Fibroblast of lung (primary cell): ENCODE measurements at regions not wholly inside any gene's neighbourhood (a gene's known extent, or its start where the extent isn't known, plus 50 kb on each side); places are given as distances from the start of the nearest gene placed in this dataset.
A peak's percentile ranks its signal among the peaks of the same experiment; 100 is the strongest.

Experiments
- DNase-seq, 2 donors: peaks; one replicate each; pipeline versions ENCODE4 v3.0.0 to v3.0.0-alpha.2; 2010; ENCODE audit warnings: low read depth in 2 of 2
- H2AFZ ChIP-seq: 2 replicates; pipeline ENCODE4 v1.5.1; 2012; ENCODE audit warnings: low read length, control low read depth, inconsistent platforms
- H3K27ac ChIP-seq: 2 replicates; pipeline ENCODE4 v1.5.1; 2011; ENCODE audit warnings: low read length, control low read depth; ENCODE audit not compliant: insufficient read depth
- H3K27me3 ChIP-seq: 2 replicates; pipeline ENCODE4 v1.5.1; 2011; ENCODE audit warnings: mild to moderate bottlenecking, low read length; ENCODE audit not compliant: control insufficient read depth, insufficient read depth
- H3K36me3 ChIP-seq: 2 replicates; pipeline ENCODE4 v1.5.1; 2011; ENCODE audit warnings: low read length; ENCODE audit not compliant: control insufficient read depth, insufficient read depth
- H3K4me1 ChIP-seq: 2 replicates; pipeline ENCODE4 v1.5.1; 2011; ENCODE audit warnings: low read length; ENCODE audit not compliant: control insufficient read depth, insufficient read depth; ENCODE audit errors: extremely low read depth
- H3K4me2 ChIP-seq: 2 replicates; pipeline ENCODE4 v1.5.1; 2011; ENCODE audit warnings: low read length, control low read depth; ENCODE audit not compliant: insufficient read depth; ENCODE audit errors: extremely low read depth
- H3K4me3 ChIP-seq, 4 experiments: fragments of 200-600 bp in 1 of 4; sonication (generic) in 1 of 4; replicated peaks in 1 of 4; 2 replicates each; pipeline ENCODE4 v1.5.1; 2011 to 2016; ENCODE audit warnings: low read length in 4 of 4, low read depth in 3 of 4, mild to moderate bottlenecking in 3 of 4, control low read depth in 2 of 4, inconsistent platforms in 1 of 4, mixed read lengths in 1 of 4; ENCODE audit not compliant: insufficient read depth in 1 of 4; ENCODE audit errors: control extremely low read depth in 1 of 4
- H3K79me2 ChIP-seq: 2 replicates; pipeline ENCODE4 v1.5.1; 2012; ENCODE audit warnings: mild to moderate bottlenecking, low read length, inconsistent platforms; ENCODE audit not compliant: control insufficient read depth, insufficient read depth
- H3K9ac ChIP-seq: 2 replicates; pipeline ENCODE4 v1.5.1; 2011; ENCODE audit warnings: mild to moderate bottlenecking, low read length, control low read depth; ENCODE audit not compliant: insufficient read depth
- H3K9me3 ChIP-seq: 2 replicates; pipeline ENCODE4 v1.5.1; 2012; ENCODE audit warnings: low read depth, low read length; ENCODE audit not compliant: control insufficient read depth, insufficient read depth
- H4K20me1 ChIP-seq: 2 replicates; pipeline ENCODE4 v1.5.1; 2011; ENCODE audit warnings: low read length; ENCODE audit not compliant: control insufficient read depth, insufficient read depth; ENCODE audit errors: extremely low read depth
- EZH2 ChIP-seq: IDR thresholded peaks from 2 replicates; pipeline ENCODE4 v1.5.1; 2012; ENCODE audit warnings: low read length, control low read depth, mild to moderate bottlenecking; ENCODE audit errors: missing control alignments
- TF ChIP-seq, protein P1 (sequence below), 2 donors: IDR thresholded peaks in 1 of 2; conservative IDR thresholded peaks in 1 of 2; 1 replicate in 1 of 2; 2 replicates in 1 of 2; pipeline ENCODE4 v1.5.1; 2011 to 2012; ENCODE audit warnings: low read length in 2 of 2, control low read depth in 1 of 2, inconsistent platforms in 1 of 2, low read depth in 1 of 2, mild to moderate bottlenecking in 1 of 2

- TF ChIP-seq, protein P1, sequence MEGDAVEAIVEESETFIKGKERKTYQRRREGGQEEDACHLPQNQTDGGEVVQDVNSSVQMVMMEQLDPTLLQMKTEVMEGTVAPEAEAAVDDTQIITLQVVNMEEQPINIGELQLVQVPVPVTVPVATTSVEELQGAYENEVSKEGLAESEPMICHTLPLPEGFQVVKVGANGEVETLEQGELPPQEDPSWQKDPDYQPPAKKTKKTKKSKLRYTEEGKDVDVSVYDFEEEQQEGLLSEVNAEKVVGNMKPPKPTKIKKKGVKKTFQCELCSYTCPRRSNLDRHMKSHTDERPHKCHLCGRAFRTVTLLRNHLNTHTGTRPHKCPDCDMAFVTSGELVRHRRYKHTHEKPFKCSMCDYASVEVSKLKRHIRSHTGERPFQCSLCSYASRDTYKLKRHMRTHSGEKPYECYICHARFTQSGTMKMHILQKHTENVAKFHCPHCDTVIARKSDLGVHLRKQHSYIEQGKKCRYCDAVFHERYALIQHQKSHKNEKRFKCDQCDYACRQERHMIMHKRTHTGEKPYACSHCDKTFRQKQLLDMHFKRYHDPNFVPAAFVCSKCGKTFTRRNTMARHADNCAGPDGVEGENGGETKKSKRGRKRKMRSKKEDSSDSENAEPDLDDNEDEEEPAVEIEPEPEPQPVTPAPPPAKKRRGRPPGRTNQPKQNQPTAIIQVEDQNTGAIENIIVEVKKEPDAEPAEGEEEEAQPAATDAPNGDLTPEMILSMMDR (conservative IDR thresholded peaks at IDR 0.05 in 1 of 2, IDR thresholded peaks at IDR 0.05 in 1 of 2; ENCODE audit: low read depth in 1 of 2, low read length in 2 of 2), result no peak
- no peak for TF ChIP-seq EZH2
- Histone ChIP-seq H3K9ac (no peak overlapping the region), H3K27me3 (no peaks in the 10 kb centered on the region), H3K36me3 (no peaks in the 10 kb centered on the region), H3K27ac (no peak overlapping the region), H3K4me2 (no peak overlapping the region), H4K20me1 (no peaks in the 10 kb centered on the region), H3K79me2 (no peaks in the 10 kb centered on the region), H2AFZ (no peak overlapping the region), H3K4me3 (no peak overlapping the region), H3K9me3 (no peaks in the 10 kb centered on the region), H3K4me1 (peaks cover 7% of the 10 kb centered on the region)
- DNase-seq, result peak; percentile 15 to 52
Measured at GRCh38 chr14:49954171-49954631, 61.3 kb downstream of the ARF6 start.

- no peaks in the 10 kb centered on the region for H4K20me1 ChIP-seq
- no peak overlapping the region for H3K27ac ChIP-seq
- DNase-seq, result no peak
- no peaks in the 10 kb centered on the region for H3K79me2 ChIP-seq
- H3K9ac ChIP-seq, result no peak overlapping the region
- no peak for TF ChIP-seq EZH2
- TF ChIP-seq, protein P1 (conservative IDR thresholded peaks at IDR 0.05 in 1 of 2, IDR thresholded peaks at IDR 0.05 in 1 of 2; ENCODE audit: low read depth in 1 of 2, low read length in 2 of 2), result no peak
- H3K4me2 ChIP-seq, result no peak overlapping the region
- H2AFZ ChIP-seq, result no peak overlapping the region
- no peak overlapping the region for H3K4me3 ChIP-seq
- H3K9me3 ChIP-seq, result no peaks in the 10 kb centered on the region
- H3K36me3 ChIP-seq, result no peaks in the 10 kb centered on the region
- peaks cover 7% of the 10 kb centered on the region for H3K4me1 ChIP-seq
- no peaks in the 10 kb centered on the region for H3K27me3 ChIP-seq
Measured at GRCh38 chr14:49955024-49955423, 62.1 kb downstream of the ARF6 start.

- Histone ChIP-seq H2AFZ (peak overlapping the region; percentile 26), H3K79me2 (no peaks in the 10 kb centered on the region), H3K4me1 (peaks cover 7% of the 10 kb centered on the region), H3K36me3 (no peaks in the 10 kb centered on the region), H3K27ac (no peak overlapping the region), H3K27me3 (no peaks in the 10 kb centered on the region), H3K4me2 (no peak overlapping the region), H3K9me3 (no peaks in the 10 kb centered on the region), H4K20me1 (no peaks in the 10 kb centered on the region), H3K9ac (no peak overlapping the region), H3K4me3 (no peak overlapping the region)
- no peak for DNase-seq
- TF ChIP-seq, protein P1 (conservative IDR thresholded peaks at IDR 0.05 in 1 of 2, IDR thresholded peaks at IDR 0.05 in 1 of 2; ENCODE audit: low read depth in 1 of 2, low read length in 2 of 2), result no peak
- TF ChIP-seq EZH2, result no peak
Measured at GRCh38 chr14:49957089-49957852, 64.4 kb downstream of the ARF6 start.
